KOPT-K1 (cell line): ENCODE measurements at regions not wholly inside any gene's neighbourhood (a gene's known extent, or its start where the extent isn't known, plus 50 kb on each side); places are given as distances from the start of the nearest gene placed in this dataset.

Source experiments
- H3K27ac ChIP-seq: fragments of 200-600 bp; sonication (generic); 2 replicates; pipeline ENCODE4 v1.5.1; 2016; ENCODE audit warnings: antibody characterized with exemption, mild to moderate bottlenecking, low read depth, low read length; ENCODE audit not compliant: poor library complexity, severe bottlenecking
- H3K36me3 ChIP-seq: fragments of 200-600 bp; sonication (generic); 2 replicates; pipeline ENCODE4 v1.5.1; 2017; ENCODE audit warnings: antibody characterized with exemption, mild to moderate bottlenecking, low read length, moderate library complexity; ENCODE audit not compliant: insufficient read depth
- H3K9me3 ChIP-seq: fragments of 200-600 bp; sonication (generic); 2 replicates; pipeline ENCODE4 v1.5.1; 2017; ENCODE audit warnings: antibody characterized with exemption, low read length, mild to moderate bottlenecking; ENCODE audit not compliant: insufficient read depth, poor library complexity, severe bottlenecking

GRCh38 chr1:58152697-58153096 is 393.8 kb downstream of the OMA1 start:
- no peaks in the 10 kb centered on the region for H3K36me3 ChIP-seq
- no peak overlapping the region for H3K27ac ChIP-seq
- peaks cover 10% of the 10 kb centered on the region for H3K9me3 ChIP-seq

- H3K9me3 ChIP-seq: peaks cover 10% of the 10 kb centered on the region
- H3K27ac ChIP-seq: no peak overlapping the region
- no peaks in the 10 kb centered on the region for H3K36me3 ChIP-seq
Observed at GRCh38 chr1:58149271-58149812, 397.2 kb downstream of the OMA1 start.

DNA sequence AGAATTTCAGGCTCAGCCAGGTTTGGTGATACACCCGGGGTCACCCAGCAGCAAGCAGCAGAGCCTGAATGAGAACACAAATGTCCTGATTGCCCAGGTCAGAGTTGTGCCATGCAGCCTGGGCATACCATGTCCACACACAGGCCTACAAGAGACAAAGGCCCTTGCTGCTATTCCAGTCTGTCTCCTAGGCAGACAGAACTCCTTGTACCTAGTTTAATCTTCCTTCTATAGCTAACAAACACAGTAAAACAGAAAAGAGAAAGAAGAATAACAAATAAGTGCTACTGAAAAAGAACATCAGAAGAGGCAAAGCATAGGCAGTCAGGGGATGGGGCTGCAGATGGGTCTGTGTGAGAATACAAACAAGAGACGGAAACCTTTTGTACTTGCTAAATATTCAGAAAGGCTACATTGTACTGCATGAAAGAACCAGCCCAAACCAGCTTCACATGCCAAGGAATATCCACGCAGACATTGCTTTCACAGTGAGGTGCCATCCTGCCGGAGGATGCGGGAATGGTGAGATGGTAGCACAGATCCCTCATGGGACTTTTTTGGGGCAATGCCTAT is 401.7 kb downstream of the OMA1 start:
- Histone ChIP-seq H3K36me3 (no peaks in the 10 kb centered on the region), H3K27ac (no peak overlapping the region), H3K9me3 (peaks cover 21% of the 10 kb centered on the region)

DNA sequence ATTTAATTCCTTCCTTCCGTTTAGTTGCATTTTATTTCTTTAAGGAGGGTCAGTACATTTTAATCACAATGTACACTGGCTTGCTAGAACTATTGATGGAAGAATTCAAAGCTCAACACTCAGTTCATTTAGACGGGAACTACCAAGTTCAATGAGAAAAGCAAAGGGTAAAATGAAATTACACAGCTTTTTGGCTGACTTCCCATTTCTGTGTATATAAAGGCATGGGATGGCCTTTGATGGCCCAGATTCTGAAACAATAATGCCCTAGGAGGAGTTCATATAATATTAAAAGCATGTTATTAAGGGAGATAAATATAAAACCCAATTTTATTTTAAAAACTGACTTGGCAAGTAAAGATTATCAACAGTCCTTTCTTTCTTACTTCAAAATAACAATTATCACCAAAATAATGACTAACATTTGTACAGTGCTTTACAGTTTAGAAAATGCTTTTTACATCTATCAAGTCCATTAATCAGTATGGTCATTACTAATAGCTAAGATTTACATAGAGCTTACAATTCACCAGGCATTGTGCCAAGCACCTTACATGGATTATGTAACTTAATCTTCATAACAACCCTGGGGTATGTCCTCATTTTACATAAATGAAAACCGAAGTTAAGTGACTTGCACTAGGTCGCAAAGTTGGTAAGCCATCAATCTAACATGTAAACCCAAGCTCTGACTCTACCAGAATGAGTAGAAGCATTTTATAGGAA is 402.4 kb downstream of the OMA1 start:
- Histone ChIP-seq H3K27ac (no peak overlapping the region), H3K36me3 (no peaks in the 10 kb centered on the region), H3K9me3 (peaks cover 27% of the 10 kb centered on the region)

GRCh38 chr1:58136387-58136786 is 410.1 kb downstream of the OMA1 start:
- no peaks in the 10 kb centered on the region for H3K36me3 ChIP-seq
- peak overlapping the region; percentile 87 for H3K27ac ChIP-seq
- H3K9me3 ChIP-seq: peaks cover 44% of the 10 kb centered on the region

GRCh38 chr1:58135821-58136321 is 410.7 kb downstream of the OMA1 start:
- no peaks in the 10 kb centered on the region for H3K36me3 ChIP-seq
- peaks cover 39% of the 10 kb centered on the region for H3K9me3 ChIP-seq
- H3K27ac ChIP-seq: peak overlapping the region; percentile 87

DNA sequence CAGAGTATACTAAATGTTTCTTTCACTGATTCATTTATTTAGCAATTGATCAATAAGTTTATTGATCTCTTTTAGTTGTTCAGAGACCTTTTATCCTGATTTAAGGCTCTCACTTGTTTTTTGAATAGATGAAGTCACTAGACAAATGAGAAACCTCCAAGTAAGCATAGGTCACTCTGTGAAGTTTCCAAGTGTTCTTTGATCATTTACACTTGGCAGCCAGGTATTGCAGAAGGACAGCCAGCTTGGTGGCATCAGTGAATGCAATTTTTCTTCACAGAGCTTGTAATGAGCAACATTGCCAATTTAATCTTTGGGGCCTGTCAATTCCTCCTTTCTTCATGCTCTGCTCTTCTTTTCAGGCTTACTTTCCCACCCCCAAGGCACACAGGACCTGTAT is 413.0 kb downstream of the OMA1 start:
- Histone ChIP-seq H3K36me3 (no peaks in the 10 kb centered on the region), H3K27ac (no peak overlapping the region), H3K9me3 (peaks cover 27% of the 10 kb centered on the region)

DNA sequence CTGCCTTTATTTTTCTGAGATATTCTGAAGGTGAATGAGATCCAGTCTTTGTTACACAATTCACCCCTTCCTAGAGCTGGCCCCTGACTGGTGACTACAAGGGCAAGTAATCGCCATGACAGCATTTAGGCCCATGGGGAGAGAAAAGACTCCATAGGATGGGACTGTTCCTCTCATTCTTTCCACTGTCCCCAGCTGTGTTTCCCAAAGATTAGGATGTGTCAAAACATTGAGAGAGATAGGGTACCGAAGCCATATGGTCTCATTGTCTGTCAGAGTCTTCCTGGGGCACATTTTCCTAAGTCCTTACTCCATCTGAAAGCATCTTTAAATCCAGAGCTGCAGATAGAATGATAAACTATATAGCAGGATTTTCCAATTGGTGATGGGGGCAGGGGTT is 423.5 kb downstream of the OMA1 start:
- Histone ChIP-seq H3K9me3 (no peaks in the 10 kb centered on the region), H3K27ac (no peak overlapping the region), H3K36me3 (no peaks in the 10 kb centered on the region)

GRCh38 chr1:58119971-58120370 is 426.6 kb downstream of the OMA1 start:
- H3K36me3 ChIP-seq: no peaks in the 10 kb centered on the region
- H3K27ac ChIP-seq: no peak overlapping the region
- no peaks in the 10 kb centered on the region for H3K9me3 ChIP-seq

DNA sequence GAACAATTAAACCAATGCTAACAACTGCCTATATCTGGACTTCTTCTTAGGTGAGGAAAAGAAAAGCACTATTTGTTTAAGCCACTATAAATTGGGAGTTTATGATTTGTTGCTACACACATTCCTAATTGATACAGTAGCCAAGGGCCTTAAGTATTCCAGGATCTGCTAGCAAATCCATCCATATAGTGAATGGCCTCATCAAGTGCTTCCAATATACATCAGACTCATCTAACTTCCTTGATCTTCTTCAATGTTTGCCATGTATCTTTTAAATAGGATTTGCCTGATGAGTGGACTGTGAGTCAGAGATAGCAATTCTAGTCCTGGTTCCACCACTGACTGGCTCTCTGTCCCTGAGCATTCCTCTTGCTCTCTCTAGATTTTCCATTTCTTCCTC is 430.2 kb downstream of the OMA1 start:
- Histone ChIP-seq H3K27ac (no peak overlapping the region), H3K36me3 (no peaks in the 10 kb centered on the region), H3K9me3 (peaks cover 4% of the 10 kb centered on the region)

DNA sequence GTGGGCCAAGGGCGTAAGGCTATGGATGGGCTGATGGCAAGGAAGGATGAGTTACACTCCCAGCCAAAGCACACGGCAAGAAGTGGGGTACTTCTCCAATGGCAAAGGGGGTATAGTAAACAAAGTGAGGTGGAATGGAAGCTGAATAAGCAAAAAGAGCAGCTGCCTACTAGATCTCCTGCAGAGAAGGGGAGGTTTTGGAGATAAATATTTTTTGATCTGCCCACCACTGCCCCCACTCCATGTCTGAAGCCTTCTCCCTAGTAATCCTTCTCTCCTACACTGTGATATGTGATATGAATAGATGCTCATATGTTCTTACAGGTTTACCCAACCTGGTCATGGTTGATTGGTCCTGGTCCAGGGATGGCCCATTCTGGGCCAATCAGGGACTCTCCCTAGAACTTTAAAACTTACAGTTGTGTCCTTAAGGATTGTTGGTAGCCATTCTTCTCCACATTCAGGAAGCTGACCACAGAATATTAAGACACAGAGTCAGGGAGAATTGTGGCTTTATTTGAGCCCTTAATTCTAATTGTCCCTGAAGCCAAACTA is 436.8 kb downstream of the OMA1 start:
- H3K27ac ChIP-seq: no peak overlapping the region
- no peaks in the 10 kb centered on the region for H3K36me3 ChIP-seq
- H3K9me3 ChIP-seq: peaks cover 4% of the 10 kb centered on the region

DNA sequence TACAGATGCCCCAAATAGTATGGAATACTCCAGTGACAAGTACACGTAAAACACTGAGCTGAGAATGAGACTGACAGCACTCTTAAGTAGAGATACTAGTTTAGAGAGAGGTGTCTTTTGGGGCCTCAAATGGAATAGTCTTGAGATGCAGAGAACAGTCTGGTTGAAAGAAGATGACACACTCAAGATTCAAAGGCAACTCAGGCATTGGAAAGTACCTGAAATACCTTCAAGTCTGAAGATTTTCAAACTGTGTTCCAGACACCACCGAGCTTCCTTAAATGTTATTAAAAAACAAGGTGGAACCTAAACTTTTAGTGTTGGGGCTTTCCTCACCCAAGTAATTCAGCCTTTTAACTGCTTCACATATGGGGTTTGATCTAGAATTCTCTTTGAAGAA is 437.7 kb downstream of the OMA1 start:
- H3K36me3 ChIP-seq: no peaks in the 10 kb centered on the region
- H3K27ac ChIP-seq: no peak overlapping the region

DNA sequence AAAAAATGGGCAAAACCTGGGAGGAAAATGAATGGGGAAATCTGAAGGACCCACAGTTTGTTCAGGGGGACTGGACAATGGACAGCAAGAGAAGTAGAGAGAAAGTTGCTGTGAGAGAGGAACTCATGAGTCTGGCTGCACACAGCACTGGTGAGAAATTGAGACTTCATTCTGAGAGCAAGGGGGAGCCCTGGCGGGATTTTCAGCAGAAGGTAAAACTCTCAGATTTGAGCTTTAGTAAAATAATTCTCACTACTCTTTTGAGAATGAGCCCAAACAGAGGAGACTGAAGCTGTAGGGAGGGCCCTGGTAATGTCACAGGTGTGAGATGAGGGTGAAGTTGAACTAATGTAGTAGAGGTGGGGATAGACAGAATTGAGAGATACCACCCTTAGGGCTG is 438.6 kb downstream of the OMA1 start:
- Histone ChIP-seq H3K36me3 (no peaks in the 10 kb centered on the region), H3K9me3 (no peaks in the 10 kb centered on the region), H3K27ac (no peak overlapping the region)

More for the DNA sequence above, 437.7 kb downstream of the OMA1 start:
- no peaks in the 10 kb centered on the region for H3K9me3 ChIP-seq

DNA sequence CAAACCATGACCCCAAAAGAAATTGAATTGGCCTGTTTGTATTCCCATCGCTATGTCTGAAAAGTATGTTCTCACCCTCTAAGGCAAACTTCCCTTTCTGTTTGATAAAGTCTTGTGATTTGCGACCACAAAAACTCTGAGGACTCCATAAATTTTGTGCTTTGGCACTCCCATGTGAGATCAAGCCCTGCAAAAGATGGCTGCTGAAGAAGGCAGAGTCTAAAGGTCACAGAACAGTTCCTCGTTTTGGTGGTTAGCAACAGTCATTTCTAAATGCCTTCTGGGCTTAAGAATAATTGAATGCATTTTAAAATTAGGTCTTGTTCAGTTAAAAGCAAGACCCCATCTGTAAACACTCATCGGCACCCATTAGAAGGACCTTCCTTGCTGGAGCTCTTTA is 441.6 kb downstream of the OMA1 start:
- H3K9me3 ChIP-seq: no peaks in the 10 kb centered on the region
- H3K27ac ChIP-seq: no peak overlapping the region

GRCh38 chr1:58096714-58097113 is 449.8 kb downstream of the OMA1 start:
- Histone ChIP-seq H3K27ac (no peak overlapping the region), H3K9me3 (no peaks in the 10 kb centered on the region), H3K36me3 (no peaks in the 10 kb centered on the region)

More for the DNA sequence above, 441.6 kb downstream of the OMA1 start:
- no peaks in the 10 kb centered on the region for H3K36me3 ChIP-seq
